Fibroblast of skin of left biceps (primary cell): ENCODE measurements at regions not wholly inside any gene's neighbourhood (a gene's known extent, or its start where the extent isn't known, plus 50 kb on each side); places are given as distances from the start of the nearest gene placed in this dataset.
A peak's percentile ranks its signal among the peaks of the same experiment; 100 is the strongest.

Source experiments
- DNase-seq, 2 experiments: peaks; one replicate each; pipeline ENCODE4 v3.0.0-alpha.2; 2013; ENCODE audit warnings: low read depth in 2 of 2

- DNase-seq, result no peak
These were observed 85.0 kb upstream of the SLC38A4 start for GRCh38 chr12:46910830-46911229.

- DNase-seq, result no peak
These were observed 88.5 kb upstream of the SLC38A4 start for GRCh38 chr12:46914336-46914735.

GRCh38 chr12:46915082-46915481, 89.3 kb upstream of the SLC38A4 start:
- DNase-seq, result peak in 1 of 2 experiments; percentile 40

GRCh38 chr12:46915836-46916235, 90.0 kb upstream of the SLC38A4 start:
- peak; percentile 60 to 65 for DNase-seq

- DNase-seq, result no peak
These were observed 91.1 kb upstream of the SLC38A4 start for GRCh38 chr12:46916796-46917419.

- no peak for DNase-seq
These were observed 92.0 kb upstream of the SLC38A4 start for GRCh38 chr12:46917821-46918220.

GRCh38 chr12:46918631-46919030, 92.8 kb upstream of the SLC38A4 start:
- DNase-seq, result no peak

GRCh38 chr12:46919666-46920400, 94.0 kb upstream of the SLC38A4 start:
- no peak for DNase-seq

GRCh38 chr12:46920499-46920898, 94.7 kb upstream of the SLC38A4 start:
- no peak for DNase-seq

GRCh38 chr12:46921048-46921763, 95.4 kb upstream of the SLC38A4 start:
- no peak for DNase-seq

GRCh38 chr12:46921764-46922133, 96.0 kb upstream of the SLC38A4 start:
- DNase-seq, result peak; percentile 59 to 63

GRCh38 chr12:46926526-46926925, 100.7 kb upstream of the SLC38A4 start:
- DNase-seq, result no peak

- DNase-seq, result no peak
These were observed 104.3 kb upstream of the SLC38A4 start for GRCh38 chr12:46930101-46930500.

GRCh38 chr12:46933947-46934346, 108.2 kb upstream of the SLC38A4 start:
- no peak for DNase-seq

- no peak for DNase-seq
These were observed 108.7 kb upstream of the SLC38A4 start for GRCh38 chr12:46934374-46935111.

GRCh38 chr12:46935271-46935847, 109.6 kb upstream of the SLC38A4 start:
- DNase-seq, result no peak

- no peak for DNase-seq
These were observed 110.2 kb upstream of the SLC38A4 start for GRCh38 chr12:46936042-46936441.

GRCh38 chr12:46938071-46938678, 112.4 kb upstream of the SLC38A4 start:
- no peak for DNase-seq

GRCh38 chr12:46941981-46942380, 116.2 kb upstream of the SLC38A4 start:
- no peak for DNase-seq

- no peak for DNase-seq
These were observed 116.8 kb upstream of the SLC38A4 start for GRCh38 chr12:46942579-46942978.

- DNase-seq, result no peak
These were observed 118.3 kb upstream of the SLC38A4 start for GRCh38 chr12:46944088-46944487.
